ENCODE measurements at regions not wholly inside any gene's neighbourhood (a gene's known extent, or its start where the extent isn't known, plus 50 kb on each side); places are given as distances from the start of the nearest gene placed in this dataset.

- Histone ChIP-seq H3K27ac (no peak overlapping the region), H3K9me3 (peaks cover 0 to under 1% (median 0%) of the 10 kb centered on the region in 4 donors), H3K36me3 (no peaks in the 10 kb centered on the region), H3K27me3 (no peaks in the 10 kb centered on the region), H3K4me1 (no peaks in the 10 kb centered on the region), H3K4me3 (no peak overlapping the region)
- TF ChIP-seq CTCF (IDR thresholded peaks at IDR 0.05), result no peak
- no peak for TF ChIP-seq POLR2A (IDR thresholded peaks at IDR 0.05)
- no peak for DNase-seq
Observed at GRCh38 chr5:172527559-172527958, 73.2 kb upstream of the SH3PXD2B start.

- Histone ChIP-seq H3K4me3 (no peak overlapping the region), H3K27ac (no peak overlapping the region), H3K9me3 (peaks cover 0 to 7% (median 3%) of the 10 kb centered on the region in 4 donors), H3K27me3 (no peaks in the 10 kb centered on the region), H3K36me3 (no peaks in the 10 kb centered on the region), H3K4me1 (no peaks in the 10 kb centered on the region)
- TF ChIP-seq POLR2A (IDR thresholded peaks at IDR 0.05) (no peak), CTCF (IDR thresholded peaks at IDR 0.05) (no peak)
- DNase-seq, result peak in 1 of 3 donors; percentile 33
Observed at GRCh38 chr5:172525996-172526360, 71.7 kb upstream of the SH3PXD2B start.

GRCh38 chr5:172525307-172525995 lies 71.1 kb upstream of the SH3PXD2B start:
- peak in 1 of 3 donors; percentile 45 for DNase-seq
- no peak overlapping the region for H3K27ac ChIP-seq

GRCh38 chr5:172524573-172525021 lies 70.3 kb upstream of the SH3PXD2B start:
- Histone ChIP-seq H3K36me3 (no peaks in the 10 kb centered on the region), H3K27ac (peak overlapping the region in 1 of 4 donors; percentile 51), H3K27me3 (no peaks in the 10 kb centered on the region), H3K4me3 (no peak overlapping the region), H3K4me1 (no peaks in the 10 kb centered on the region), H3K9me3 (peaks cover 0 to 7% (median 3%) of the 10 kb centered on the region in 4 donors)
- TF ChIP-seq CTCF (IDR thresholded peaks at IDR 0.05), result no peak
- no peak for TF ChIP-seq POLR2A (IDR thresholded peaks at IDR 0.05)
- peak in 1 of 3 donors; percentile 39 for DNase-seq

More at GRCh38 chr5:172525307-172525995, 71.1 kb upstream of the SH3PXD2B start:
- no peak for TF ChIP-seq CTCF (IDR thresholded peaks at IDR 0.05)
- TF ChIP-seq POLR2A (IDR thresholded peaks at IDR 0.05), result no peak
- Histone ChIP-seq H3K27me3 (no peaks in the 10 kb centered on the region), H3K9me3 (peaks cover 0 to 7% (median 3%) of the 10 kb centered on the region in 4 donors), H3K36me3 (no peaks in the 10 kb centered on the region), H3K4me3 (no peak overlapping the region), H3K4me1 (no peaks in the 10 kb centered on the region)

GRCh38 chr5:172523146-172523745 lies 68.9 kb upstream of the SH3PXD2B start:
- Histone ChIP-seq H3K4me3 (no peak overlapping the region), H3K9me3 (peaks cover 0 to 7% (median 3%) of the 10 kb centered on the region in 4 donors), H3K36me3 (no peaks in the 10 kb centered on the region), H3K4me1 (no peaks in the 10 kb centered on the region), H3K27me3 (no peaks in the 10 kb centered on the region), H3K27ac (no peak overlapping the region)
- peak in 1 of 3 donors; percentile 45 for DNase-seq
- no peak for TF ChIP-seq POLR2A (IDR thresholded peaks at IDR 0.05)
- no peak for TF ChIP-seq CTCF (IDR thresholded peaks at IDR 0.05)
